Hematopoietic multipotent progenitor cell treated with erythropoietin and hydrocortisone succinate and interleukin-3 and kit ligand, for 4 days (in vitro differentiated cells): ENCODE measurements at regions not wholly inside any gene's neighbourhood (a gene's known extent, or its start where the extent isn't known, plus 50 kb on each side); places are given as distances from the start of the nearest gene placed in this dataset.
A peak's percentile ranks its signal among the peaks of the same experiment; 100 is the strongest.
"Not testable (repeated sequence)": the region's sequence is repeated elsewhere in the genome, so short reads cannot be mapped to it uniquely, and the experiment has no call there.

Source experiments
- DNase-seq: peaks from one replicate; pipeline ENCODE4 v3.0.0-alpha.2; 2015

DNA sequence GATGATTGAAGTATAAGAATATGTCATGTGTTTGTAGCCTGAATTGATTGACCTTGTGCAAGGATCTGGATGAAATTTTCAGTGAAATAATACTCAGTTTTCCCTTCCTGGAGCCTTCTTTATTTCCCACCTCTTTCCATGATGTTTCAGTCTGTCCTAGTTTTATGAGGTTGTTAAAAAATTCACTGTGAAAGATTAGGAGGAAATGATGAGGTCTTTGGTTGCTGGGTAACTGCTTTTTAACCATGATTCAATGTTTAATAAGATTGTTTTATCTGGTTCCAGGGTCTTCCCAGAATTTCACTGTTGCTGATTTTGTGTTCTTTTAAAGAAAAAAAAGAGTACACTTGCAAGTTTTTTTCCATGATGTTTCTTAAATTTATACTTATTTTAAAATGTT lies 221.5 kb downstream of the MBL2 start:
- DNase-seq, result no peak

DNA sequence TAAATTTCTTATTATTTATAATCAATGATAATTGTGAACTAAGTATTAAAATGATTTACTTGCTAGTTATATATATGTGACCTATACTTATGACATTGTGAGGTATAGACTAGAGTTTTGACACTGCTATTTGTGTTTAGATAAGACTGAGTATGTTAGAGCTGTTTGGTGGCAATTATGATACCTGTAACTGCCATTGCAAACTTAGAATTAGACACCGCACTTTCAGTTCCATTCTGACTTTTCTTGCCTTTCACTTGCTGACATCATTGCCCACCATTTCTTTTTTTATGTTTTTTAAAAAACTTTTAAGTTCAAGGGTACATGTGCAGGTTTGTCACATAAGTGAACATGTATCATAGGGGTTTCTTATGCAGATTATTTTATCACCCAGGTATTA lies 214.5 kb downstream of the MBL2 start:
- DNase-seq, result no peak

DNA sequence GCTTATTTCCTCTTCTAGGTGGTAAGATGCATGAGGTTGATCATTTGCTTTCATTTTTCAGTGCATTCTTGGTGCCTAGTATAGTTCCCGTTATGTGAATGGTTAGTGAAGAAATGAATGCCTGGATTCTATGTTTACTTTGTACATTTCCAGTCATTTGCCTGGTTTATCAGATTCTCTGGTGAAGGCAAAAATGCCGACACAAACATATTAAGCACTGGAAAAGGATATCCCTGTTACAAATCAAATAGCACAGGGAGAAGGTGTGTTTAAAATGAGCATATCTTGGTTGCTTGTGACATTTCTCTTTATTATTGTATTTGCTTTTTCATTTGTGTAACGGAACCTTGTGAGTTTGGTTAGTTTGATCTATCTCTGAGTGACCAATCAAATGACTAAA lies 211.3 kb downstream of the MBL2 start:
- no peak for DNase-seq

DNA sequence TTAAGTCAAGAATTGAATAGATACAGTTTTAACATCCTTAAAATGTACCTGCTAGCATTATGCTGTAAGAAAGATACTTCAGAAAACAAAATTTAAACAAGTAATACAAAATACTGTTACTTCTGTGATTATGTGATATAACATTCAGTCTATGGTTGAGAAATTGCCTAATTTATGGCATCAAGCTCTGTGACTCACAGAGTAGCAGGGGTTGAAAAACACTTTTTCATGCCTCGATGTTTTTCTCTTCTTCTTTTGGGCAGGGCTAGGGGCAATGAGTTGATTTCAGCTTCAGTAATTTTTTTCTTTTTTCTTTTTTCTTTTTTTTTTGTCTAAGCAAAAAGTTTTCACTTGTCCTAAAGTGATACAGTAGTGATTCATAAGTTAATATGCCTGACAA lies 209.2 kb downstream of the MBL2 start:
- DNase-seq, result no peak

DNA sequence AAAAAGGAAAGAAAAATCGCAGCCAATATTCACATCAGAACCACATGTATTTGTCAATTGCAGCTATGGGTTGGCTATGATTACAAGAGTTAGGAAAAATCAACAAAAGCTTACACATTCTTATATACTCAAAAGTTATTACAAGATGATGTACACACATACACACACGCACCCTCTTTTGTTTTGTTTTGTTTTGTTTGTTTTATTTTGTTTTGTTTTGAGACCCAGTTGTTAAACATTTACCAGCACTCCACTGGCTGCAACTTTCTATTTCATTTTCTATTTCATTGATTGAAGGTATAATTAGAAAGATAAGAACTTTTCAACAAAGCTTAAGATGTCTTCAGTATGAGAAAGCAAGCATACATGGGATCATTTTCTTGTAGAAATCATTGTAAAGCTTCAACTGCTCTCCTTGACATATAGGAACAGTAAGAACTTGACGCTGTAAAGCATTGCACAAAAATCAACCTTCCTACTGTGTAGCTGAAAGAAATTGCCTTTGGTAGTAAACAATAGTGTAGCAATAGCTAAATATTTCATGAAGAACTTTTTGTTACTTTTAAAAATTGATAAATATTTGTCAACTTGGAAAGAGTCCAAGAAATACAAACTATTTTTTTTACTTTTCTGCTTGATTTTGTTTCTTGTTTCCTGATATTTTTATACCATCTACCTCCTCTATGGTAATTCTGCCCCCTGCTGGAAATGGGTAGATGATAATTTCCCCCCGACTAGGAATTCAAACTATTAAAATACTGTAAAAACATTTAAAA lies 205.9 kb downstream of the MBL2 start:
- peak; percentile 73 for DNase-seq

DNA sequence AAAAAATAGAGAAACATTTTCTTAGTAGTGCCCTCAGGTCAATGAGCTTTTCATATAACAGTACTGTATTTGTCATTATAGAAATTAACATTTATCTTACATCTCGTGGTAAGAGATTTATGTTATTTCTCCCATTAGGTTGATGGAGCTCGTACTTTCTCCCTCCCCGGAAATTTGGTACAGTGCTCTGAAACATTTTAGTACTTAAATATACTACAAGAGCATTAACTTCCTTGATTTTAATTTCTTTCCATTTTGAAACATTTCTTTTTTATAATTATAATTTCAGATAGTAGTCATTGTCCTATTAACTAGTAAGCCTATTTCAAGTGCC lies 205.4 kb downstream of the MBL2 start:
- DNase-seq, result no peak

DNA sequence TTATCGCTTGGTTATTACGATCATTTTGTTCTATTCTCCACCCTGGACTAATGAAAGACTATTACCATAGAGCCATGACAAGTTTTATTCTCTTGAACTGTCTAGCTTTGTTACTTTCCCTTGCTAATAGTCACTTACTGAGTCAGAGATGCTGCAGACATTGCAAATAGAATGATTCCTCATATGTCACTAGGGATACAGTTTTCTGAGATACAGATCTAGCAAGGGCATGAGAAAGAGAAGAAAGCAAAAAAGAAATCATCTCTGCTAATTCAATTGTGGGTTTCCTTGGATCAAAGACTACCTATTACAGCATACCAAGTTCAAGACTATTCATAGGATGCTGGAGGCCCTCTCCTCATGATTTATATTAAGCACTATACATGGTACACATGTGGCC lies 204.3 kb downstream of the MBL2 start:
- no peak for DNase-seq

DNA sequence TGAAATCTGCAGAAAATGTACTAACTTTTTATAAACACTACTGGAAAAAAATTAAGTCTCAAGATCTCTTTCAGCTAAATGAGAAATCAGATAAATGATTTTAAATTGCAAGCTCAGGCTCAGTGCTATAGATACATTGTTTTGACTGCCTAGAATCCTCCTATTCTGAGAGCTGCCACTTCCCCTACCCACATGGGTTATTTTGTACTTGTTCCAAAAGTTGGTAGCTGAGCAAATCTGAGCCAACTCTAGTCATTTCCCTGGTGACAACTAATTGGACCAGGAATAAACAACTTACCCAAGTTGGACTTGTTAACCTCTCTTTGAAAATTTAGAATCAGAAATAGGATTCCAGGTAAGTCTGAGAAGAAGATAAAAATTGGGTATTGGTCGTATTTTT lies 202.1 kb downstream of the MBL2 start:
- DNase-seq, result no peak

DNA sequence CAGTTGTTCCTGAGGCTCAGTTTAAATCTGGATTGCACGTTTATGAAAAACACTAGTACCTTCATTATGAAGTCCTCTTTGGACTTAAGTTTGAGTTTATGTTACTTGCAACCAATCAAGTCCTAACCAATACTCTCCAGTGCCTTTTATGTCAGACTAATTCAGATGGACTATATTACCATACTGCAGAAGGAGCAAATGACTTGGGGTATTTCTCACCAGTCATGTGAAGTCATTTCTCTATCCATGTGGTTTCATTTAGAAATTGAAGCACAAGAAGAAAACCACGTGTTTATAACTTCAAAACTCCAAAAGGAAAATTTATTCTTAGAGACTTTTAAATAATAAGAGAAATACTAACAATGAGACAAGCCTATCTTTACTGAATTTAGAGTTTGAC lies 201.6 kb downstream of the MBL2 start:
- no peak for DNase-seq

DNA sequence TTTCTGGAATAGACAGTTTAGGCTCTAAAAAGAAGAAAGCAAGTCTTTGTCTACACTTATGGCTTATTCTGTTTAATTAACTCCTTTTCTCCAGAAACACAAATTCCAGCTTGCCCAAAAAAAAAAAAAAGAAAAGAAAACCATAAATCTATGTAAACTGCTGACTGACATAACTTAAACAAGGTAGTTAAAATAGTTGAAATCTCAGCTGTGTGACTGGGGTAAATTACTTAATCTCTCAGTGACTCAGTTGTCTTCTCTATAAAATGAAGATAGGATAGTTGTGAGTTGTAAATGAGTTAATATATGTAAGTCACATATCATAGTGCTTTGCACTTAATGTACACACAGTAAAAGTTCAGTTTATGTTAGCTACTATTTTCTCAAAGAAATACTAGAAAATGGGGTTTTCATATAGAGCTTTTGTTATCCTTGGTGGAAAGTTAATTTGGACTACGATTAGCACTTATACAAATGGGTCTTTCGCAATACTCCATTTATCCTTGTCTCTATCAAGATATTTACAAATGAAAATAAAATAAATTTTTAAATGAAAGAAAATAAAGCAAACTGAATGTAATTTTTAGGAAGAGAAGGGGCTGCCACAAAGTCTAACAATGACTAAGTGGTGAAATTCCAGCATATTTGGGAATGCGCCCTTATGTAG lies 200.9 kb downstream of the MBL2 start:
- no peak for DNase-seq

DNA sequence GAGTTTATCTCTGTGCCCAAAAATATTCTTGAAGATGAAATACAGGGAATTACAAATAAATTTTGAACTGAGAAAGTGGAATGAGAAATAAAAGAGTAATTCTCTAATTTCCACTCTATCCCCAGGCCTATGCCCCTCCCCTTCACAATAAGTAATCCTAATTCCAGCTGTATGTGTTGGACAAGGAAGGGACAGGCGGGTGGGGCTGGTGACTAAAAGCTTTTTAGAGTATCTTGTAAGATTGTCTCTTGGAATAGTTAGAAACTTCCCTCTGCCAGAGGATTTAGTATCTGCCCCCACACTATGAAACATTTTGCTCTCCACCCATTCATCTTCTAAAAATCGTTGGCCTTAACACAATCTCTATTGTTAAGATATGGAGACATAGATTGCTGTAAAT lies 199.2 kb downstream of the MBL2 start:
- DNase-seq, result no peak

DNA sequence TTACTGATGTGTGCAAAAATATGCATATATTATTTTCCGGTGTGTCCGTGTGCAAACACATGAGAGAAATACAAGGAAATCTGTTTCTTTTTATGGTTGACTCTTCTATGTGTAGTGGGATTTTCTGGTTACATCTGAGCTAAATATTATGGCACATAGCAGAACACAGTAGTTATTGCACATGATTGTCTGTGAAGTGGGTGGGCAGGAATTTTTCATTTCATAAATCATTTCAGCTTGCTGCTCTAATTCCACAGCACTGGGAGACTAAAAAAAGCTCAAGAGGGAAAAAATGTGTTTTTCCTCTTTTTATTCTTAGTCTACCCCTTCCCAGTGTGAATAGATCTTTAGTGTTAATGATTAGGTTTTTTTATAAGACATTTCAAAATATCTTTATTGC lies 197.9 kb downstream of the MBL2 start:
- DNase-seq, result no peak

DNA sequence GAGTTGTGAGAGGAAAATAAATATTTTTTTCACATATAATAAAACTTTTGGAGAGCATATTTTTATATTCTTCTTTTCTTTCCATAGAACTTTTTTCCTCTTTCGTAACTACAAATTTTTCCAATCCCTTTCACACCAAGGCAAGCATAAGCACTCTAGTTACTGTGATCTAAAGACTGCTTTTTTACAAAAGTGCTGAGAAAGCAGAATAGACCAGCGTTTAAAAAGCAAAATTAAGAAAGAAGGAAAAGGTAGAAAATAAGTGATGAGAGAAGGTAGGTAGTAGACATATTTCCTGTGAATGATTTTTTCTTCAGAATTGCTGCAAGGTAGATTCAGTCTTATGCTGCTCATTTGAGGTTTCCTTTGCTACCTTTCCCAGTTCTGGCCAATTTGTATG lies 195.5 kb downstream of the MBL2 start:
- DNase-seq, result no peak

DNA sequence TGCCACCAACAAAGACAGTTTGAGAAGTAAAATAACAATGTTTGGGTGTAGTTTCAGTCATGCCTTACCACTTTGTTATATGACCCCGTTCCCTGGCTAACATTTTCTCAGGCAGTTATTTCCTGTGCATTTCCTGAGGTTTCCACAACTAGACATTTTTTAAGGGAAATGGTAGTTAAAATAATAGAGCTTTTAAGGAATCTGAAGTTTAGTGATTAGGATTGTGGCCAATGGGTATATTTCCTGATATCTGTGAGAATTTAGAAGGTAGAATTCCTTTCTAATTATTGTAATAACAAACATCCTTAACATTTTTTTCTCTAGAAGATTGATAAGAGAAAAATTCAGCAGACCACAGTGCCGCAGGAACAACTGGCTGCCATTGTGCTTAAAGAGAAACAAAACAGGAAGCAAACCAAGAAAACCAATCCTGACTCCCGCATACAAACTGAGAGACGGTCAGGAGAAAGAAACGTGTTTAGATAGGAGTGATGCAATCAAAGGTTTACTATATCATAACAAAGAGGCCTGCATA lies 193.6 kb downstream of the MBL2 start:
- no peak for DNase-seq

DNA sequence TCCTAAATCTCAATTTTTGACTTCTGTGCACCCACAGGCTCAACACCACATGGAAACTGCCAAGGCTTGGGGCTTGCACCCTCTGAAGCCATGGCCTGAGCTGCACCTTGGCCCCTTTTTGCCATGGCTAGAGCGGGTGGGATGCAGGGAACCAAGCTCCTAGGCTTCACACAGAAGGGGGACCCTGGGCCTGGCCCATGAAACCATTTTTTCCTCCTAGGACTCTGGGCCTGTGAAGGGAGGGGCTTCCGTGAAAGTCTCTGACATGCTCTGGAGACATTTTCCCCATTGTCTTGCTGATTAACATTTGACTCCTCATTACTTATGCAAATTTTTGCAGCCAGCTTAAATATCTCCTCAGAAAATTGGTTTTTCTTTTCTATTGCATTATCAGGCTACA lies 190.9 kb downstream of the MBL2 start:
- not testable (repeated sequence) for DNase-seq

DNA sequence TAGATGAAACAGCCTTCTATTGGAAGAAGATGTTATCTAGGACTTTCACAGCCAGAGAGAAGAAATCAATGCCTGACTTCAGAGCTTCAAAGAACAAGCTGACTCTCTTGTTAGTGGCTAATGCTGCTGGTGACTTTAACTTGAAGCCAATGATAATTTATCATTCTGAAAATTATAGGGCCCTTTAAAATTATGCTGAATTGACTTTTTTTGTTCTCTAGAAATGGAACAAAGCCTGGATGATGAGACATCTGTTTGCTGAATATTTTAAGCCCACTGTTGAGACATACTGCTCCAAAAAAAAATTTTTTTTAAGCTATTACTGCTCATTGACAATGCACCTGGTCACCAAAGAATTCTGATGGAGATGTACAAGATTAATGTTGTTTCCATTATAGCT lies 189.2 kb downstream of the MBL2 start:
- no peak for DNase-seq

DNA sequence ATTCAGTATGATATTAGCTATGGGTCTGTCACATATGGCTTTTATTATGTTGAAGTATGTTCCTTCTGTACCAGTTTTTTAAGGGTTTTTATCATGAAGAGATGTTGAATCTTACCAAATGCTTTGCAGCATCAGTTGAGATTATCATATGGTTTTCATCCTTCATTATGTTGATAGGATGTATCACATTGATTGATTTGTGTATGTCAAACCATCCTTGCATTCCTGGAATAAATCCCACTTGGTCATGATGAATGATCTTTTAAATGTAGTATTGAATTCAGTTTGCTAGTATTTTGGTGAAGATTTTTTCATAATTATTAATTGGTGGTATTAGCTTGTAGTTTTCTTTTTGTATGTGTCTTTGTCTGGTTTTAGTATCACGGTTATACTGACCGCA lies 185.9 kb downstream of the MBL2 start:
- no peak for DNase-seq

DNA sequence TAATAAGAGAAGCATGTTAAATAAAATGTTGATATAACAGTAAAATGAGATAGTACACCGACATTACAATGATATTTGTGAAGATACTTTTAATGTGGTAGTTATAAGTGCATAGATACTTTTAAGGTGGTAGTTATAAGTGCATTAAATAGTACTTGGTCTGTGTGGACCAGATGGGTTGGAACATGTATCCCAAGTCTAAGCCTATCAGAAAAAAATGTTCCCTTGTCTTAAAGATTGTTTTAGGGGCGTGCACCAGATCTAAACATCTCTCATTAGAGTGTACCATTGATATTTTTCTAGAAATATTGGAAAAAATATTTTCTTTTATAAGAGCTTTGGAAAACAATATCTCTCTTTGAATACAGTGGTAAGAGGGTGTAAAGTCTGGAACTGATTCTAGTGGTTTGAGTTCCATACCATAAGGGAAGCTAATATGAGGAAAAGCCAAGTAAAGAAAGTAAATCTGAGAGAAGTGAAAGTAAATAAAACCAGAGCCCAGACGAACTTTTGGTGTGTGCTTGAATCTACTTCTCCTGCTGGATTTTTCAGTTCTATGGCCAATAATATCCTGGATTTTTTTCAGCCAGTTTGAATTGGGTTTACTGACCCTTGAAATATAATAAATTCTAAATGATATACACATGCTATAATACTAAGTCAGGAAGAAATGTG lies 175.3 kb downstream of the MBL2 start:
- no peak for DNase-seq

DNA sequence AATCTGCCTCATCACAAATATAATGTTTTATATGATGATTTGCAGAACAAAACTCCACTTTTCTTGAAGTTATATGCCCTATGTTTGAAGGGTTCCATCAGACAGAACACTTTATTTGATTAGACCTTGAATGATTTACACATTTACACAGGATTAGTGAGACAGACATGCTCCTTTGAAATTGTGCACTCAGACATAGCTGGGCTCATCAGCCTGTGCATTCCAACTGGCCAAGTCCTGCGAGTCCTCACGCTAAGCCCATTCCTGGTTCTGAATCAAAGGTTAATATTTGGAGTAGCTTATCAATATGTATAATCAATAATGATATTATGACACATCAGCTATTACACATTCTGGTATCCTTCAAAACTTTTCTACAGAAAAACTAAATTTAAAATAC lies 173.6 kb downstream of the MBL2 start:
- no peak for DNase-seq

DNA sequence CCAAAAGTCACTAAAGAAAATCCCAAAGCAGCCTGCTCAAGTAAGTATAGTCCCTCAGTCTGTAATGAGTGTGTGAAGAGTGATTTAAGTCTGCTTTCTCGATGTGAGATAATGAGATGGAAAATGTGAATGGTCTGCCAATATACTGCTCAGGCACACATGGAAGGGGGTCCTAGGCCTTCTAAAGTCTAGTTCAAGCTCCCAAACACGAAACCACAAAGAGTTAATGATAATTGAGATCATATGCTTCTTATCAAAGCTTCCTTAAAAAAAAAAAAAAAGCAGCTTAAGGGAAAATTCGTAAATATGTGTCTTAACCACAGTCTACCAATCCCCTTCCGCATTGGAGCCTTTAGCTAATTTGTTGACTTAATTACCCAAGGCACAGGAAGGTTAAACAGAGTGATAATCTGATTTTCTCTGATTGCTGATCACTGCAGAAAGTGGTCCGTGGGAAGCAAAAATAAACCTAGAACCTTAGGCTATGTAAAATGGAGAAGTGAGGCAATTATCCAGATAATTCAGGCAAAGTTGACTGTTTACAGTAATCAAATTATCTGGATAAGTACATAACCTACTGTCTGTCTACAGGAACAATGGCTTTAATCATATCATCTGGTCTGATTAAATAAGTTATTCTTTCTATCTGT lies 172.9 kb downstream of the MBL2 start:
- DNase-seq, result no peak

DNA sequence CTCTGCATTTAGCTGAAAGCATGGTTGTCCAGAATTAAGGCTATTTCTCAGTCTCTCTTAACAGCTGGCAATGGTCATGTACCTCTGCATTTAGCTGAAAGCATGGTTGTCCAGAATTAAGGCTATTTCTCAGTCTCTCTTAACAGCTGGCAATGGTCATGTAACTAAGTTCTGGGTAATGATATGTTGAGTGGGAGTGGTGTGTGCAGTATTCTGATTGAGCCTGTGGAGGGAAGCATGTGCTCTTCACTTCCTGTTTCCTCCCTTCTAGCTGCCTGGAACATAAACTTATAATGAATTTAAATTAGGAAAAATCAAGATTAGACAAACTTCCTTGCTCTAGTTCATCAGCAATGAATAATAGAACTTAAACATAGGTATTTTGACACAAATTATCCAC lies 168.5 kb downstream of the MBL2 start:
- DNase-seq, result peak; percentile 33

DNA sequence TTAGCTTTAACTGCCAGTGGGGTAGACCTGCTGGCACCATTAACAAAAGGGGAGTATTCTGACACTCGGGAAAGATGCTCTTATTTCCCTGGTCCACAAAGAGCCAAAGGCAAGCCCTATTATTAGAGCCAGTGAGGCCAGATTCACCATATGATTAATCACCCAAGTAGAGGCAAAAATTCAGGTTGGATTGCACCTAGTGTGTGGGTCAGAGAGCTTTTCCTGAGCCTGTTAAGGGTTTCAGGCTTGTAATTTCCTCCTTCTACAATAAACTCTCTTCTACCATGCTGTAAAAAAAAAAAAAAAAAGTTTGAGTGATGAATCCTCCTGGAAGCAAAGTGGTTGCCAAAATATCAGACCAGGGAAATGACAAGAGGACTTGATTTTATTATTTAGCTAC lies 163.5 kb downstream of the MBL2 start:
- DNase-seq, result no peak

DNA sequence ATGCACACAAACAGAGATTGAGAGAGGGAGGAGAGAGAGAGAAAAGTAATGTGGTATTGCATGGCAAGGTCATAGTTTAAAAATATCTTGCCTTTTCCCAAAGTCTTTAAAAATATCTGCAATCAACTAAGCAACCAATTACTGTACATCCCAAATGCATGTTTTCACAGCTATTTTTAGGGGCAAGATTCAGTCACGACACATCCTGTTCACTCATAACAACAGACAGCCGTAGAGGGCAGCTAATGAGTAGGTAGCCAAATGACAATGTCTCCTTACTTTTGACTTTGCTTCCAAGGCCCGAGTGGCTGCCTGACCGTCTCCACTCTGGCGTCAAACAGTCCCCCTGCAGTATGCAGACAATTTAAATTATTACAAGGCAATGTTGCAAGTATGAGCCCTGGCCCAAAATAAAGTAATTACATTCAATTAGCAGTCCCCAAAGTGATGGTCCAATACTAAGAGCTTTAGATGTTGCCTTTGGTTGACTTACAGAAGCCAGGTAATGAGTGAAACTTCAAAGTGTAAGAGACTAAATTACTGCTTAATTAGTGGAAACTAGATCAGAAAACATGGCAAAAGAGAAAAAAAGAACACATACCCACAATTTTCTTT lies 162.9 kb downstream of the MBL2 start:
- no peak for DNase-seq
